Activated naive CD4-positive, alpha-beta T cell treated with anti-CD3 and anti-CD28 coated beads, Interleukin-2, amount 50 U/mL, for 72 hours (primary cell): ENCODE measurements at regions not wholly inside any gene's neighbourhood (a gene's known extent, or its start where the extent isn't known, plus 50 kb on each side); places are given as distances from the start of the nearest gene placed in this dataset.

Experiments used
- ATAC-seq, 2 donors: fragments of 150-1000 bp; cut with Tn5 transposase; 2 replicates each; pipeline ENCODE4 v1.10.0; 2021; ENCODE audit warnings: mild to moderate bottlenecking in 2 of 2, moderate library complexity in 2 of 2
- DNase-seq, 2 donors: peaks; one replicate each; pipeline ENCODE4 v3.0.0; 2021 to 2022; ENCODE audit warnings: low spot score in 2 of 2
- H3K27ac Mint-ChIP-seq, 2 donors: one replicate each; pipeline ENCODE4 v1.8.0; 2022; ENCODE audit warnings: mild to moderate bottlenecking in 2 of 2, mixed read lengths in 2 of 2
- H3K36me3 Mint-ChIP-seq, 2 donors: one replicate each; pipeline ENCODE4 v1.8.0; 2022; ENCODE audit warnings: mixed read lengths in 2 of 2
- H3K9me3 Mint-ChIP-seq, 2 donors: one replicate each; pipeline ENCODE4 v1.8.0; 2022; ENCODE audit warnings: mixed read lengths in 2 of 2

GRCh38 chrY:15689994-15690393 is 1165.7 kb downstream of the NLGN4Y start:
- ATAC-seq (no peak), DNase-seq (no peak)
- Mint-ChIP-seq H3K27ac (no peak overlapping the region), H3K9me3 (peaks cover 0 to 4% of the 10 kb centered on the region in 2 donors), H3K36me3 (no peaks in the 10 kb centered on the region)

GRCh38 chrY:15702131-15702530 is 1177.8 kb downstream of the NLGN4Y start:
- no peaks in the 10 kb centered on the region for H3K9me3 Mint-ChIP-seq
- DNase-seq (no peak), ATAC-seq (no peak)
- no peaks in the 10 kb centered on the region for H3K36me3 Mint-ChIP-seq
- no peak overlapping the region for H3K27ac Mint-ChIP-seq

GRCh38 chrY:15704906-15705305 is 1180.6 kb downstream of the NLGN4Y start:
- Mint-ChIP-seq H3K36me3 (no peaks in the 10 kb centered on the region), H3K9me3 (peaks cover 0 to 3% of the 10 kb centered on the region in 2 donors), H3K27ac (no peak overlapping the region)
- DNase-seq, result no peak
- no peak for ATAC-seq

- peak; percentile 36 to 53 for ATAC-seq
- peaks cover 8 to 20% of the 10 kb centered on the region in 2 donors for H3K9me3 Mint-ChIP-seq
- H3K27ac Mint-ChIP-seq, result no peak overlapping the region
- no peak for DNase-seq
- H3K36me3 Mint-ChIP-seq, result peaks cover 0 to 5% of the 10 kb centered on the region in 2 donors
These were observed 1225.5 kb downstream of the NLGN4Y start for GRCh38 chrY:15749533-15750433.

GRCh38 chrY:15751001-15751400 is 1226.7 kb downstream of the NLGN4Y start:
- no peak for ATAC-seq
- peaks cover 0 to 5% of the 10 kb centered on the region in 2 donors for H3K36me3 Mint-ChIP-seq
- peaks cover 4 to 13% of the 10 kb centered on the region in 2 donors for H3K9me3 Mint-ChIP-seq
- no peak overlapping the region for H3K27ac Mint-ChIP-seq
- DNase-seq, result no peak

GRCh38 chrY:15756266-15756665 is 1231.9 kb downstream of the NLGN4Y start:
- Mint-ChIP-seq H3K9me3 (no peaks in the 10 kb centered on the region), H3K27ac (no peak overlapping the region), H3K36me3 (no peaks in the 10 kb centered on the region)
- DNase-seq (no peak), ATAC-seq (no peak)

GRCh38 chrY:15773579-15773978 is 1249.2 kb downstream of the NLGN4Y start:
- no peak overlapping the region for H3K27ac Mint-ChIP-seq
- no peaks in the 10 kb centered on the region for H3K36me3 Mint-ChIP-seq
- H3K9me3 Mint-ChIP-seq, result peaks cover 0 to 3% of the 10 kb centered on the region in 2 donors
- ATAC-seq (no peak), DNase-seq (no peak)

GRCh38 chrY:15775880-15776279 is 1251.6 kb downstream of the NLGN4Y start:
- Mint-ChIP-seq H3K9me3 (peaks cover 0 to 6% of the 10 kb centered on the region in 2 donors), H3K36me3 (no peaks in the 10 kb centered on the region), H3K27ac (no peak overlapping the region)
- no peak for DNase-seq
- no peak for ATAC-seq

GRCh38 chrY:15779891-15780290 is 1255.6 kb downstream of the NLGN4Y start:
- Mint-ChIP-seq H3K27ac (no peak overlapping the region), H3K36me3 (no peaks in the 10 kb centered on the region), H3K9me3 (peaks cover 3 to 4% of the 10 kb centered on the region in 2 donors)
- ATAC-seq (no peak), DNase-seq (no peak)

- Mint-ChIP-seq H3K36me3 (no peaks in the 10 kb centered on the region), H3K27ac (no peak overlapping the region), H3K9me3 (no peaks in the 10 kb centered on the region)
- ATAC-seq (no peak), DNase-seq (no peak)
These were observed 1275.7 kb downstream of the NLGN4Y start for GRCh38 chrY:15800021-15800420.

- no peak overlapping the region for H3K27ac Mint-ChIP-seq
These were observed 1281.7 kb downstream of the NLGN4Y start for GRCh38 chrY:15805985-15806384.

GRCh38 chrY:15814241-15814640 is 1289.9 kb downstream of the NLGN4Y start:
- Mint-ChIP-seq H3K27ac (no peak overlapping the region), H3K36me3 (no peaks in the 10 kb centered on the region), H3K9me3 (peaks cover 5 to 6% of the 10 kb centered on the region in 2 donors)
- ATAC-seq (no peak), DNase-seq (no peak)

More at GRCh38 chrY:15805985-15806384, 1281.7 kb downstream of the NLGN4Y start:
- Mint-ChIP-seq H3K9me3 (peaks cover 0 to 4% of the 10 kb centered on the region in 2 donors), H3K36me3 (no peaks in the 10 kb centered on the region)
- no peak for DNase-seq
- no peak for ATAC-seq
